Endothelial cell of umbilical vein (primary cell): ENCODE measurements at regions not wholly inside any gene's neighbourhood (a gene's known extent, or its start where the extent isn't known, plus 50 kb on each side); places are given as distances from the start of the nearest gene placed in this dataset.

ENCODE experiments used
- CTCF ChIP-seq, 2 donors: IDR thresholded peaks; 1 replicate in 1 of 2; 2 replicates in 1 of 2; pipeline ENCODE4 v1.5.1; 2011; ENCODE audit warnings: low read length in 2 of 2, mild to moderate bottlenecking in 2 of 2, moderate library complexity in 2 of 2, control low read depth in 1 of 2, inconsistent platforms in 1 of 2, low read depth in 1 of 2; ENCODE audit not compliant: insufficient read depth in 1 of 2; ENCODE audit errors: extremely low read depth in 1 of 2
- EZH2 ChIP-seq: IDR thresholded peaks from 2 replicates; pipeline ENCODE4 v1.6.1; 2012; ENCODE audit warnings: borderline replicate concordance, low read depth, mild to moderate bottlenecking, moderate library complexity, low read length, inconsistent platforms; ENCODE audit not compliant: severe bottlenecking
- POLR2A ChIP-seq: IDR thresholded peaks from 2 replicates; pipeline ENCODE4 v1.6.1; 2012; ENCODE audit warnings: low read depth, mild to moderate bottlenecking, control low read depth, low read length
- POLR2AphosphoS5 ChIP-seq: IDR thresholded peaks from 2 replicates; pipeline ENCODE4 v1.6.1; 2012; ENCODE audit warnings: low read depth, mild to moderate bottlenecking, control low read depth, low read length, moderate library complexity; ENCODE audit not compliant: insufficient read depth

GRCh38 chr4:189029976-189030504, 890.8 kb downstream of the TRIML1 start:
- TF ChIP-seq POLR2AphosphoS5 = no peak
- TF ChIP-seq CTCF (IDR thresholded peaks at IDR 0.05; ENCODE audit: extremely low read depth in 1 of 2, insufficient read depth in 1 of 2, low read depth in 1 of 2, low read length in 2 of 2) = no peak
- no peak for TF ChIP-seq POLR2A
- no peak for TF ChIP-seq EZH2
